ENCODE measurements at regions not wholly inside any gene's neighbourhood (a gene's known extent, or its start where the extent isn't known, plus 50 kb on each side); places are given as distances from the start of the nearest gene placed in this dataset.

- DNase-seq: no peak
Measured at GRCh38 chr10:31580646-31581045, 261.6 kb downstream of the ZEB1 start.

All from inflammatory macrophage treated with lipopolysaccharide for 1 hour (primary cell).